HG02943 (cell line): ENCODE measurements at regions not wholly inside any gene's neighbourhood (a gene's known extent, or its start where the extent isn't known, plus 50 kb on each side); places are given as distances from the start of the nearest gene placed in this dataset.
A peak's percentile ranks its signal among the peaks of the same experiment; 100 is the strongest.

Experiments
- ATAC-seq: cut with Tn5 transposase; IDR thresholded peaks from one replicate; pipeline ENCODE4 v1.9.1; 2021; ENCODE audit warnings: mild to moderate bottlenecking, low read depth, moderate library complexity; ENCODE audit not compliant: unreplicated experiment

- ATAC-seq: no peak
These were observed 295.5 kb downstream of the DTWD2 start for GRCh38 chr5:118692811-118693342.

- ATAC-seq: peak; percentile 60
These were observed 300.4 kb downstream of the DTWD2 start for GRCh38 chr5:118687661-118688621.

GRCh38 chr5:118687100-118687499 is 301.2 kb downstream of the DTWD2 start:
- no peak for ATAC-seq

- no peak for ATAC-seq
These were observed 306.7 kb downstream of the DTWD2 start for GRCh38 chr5:118681655-118682054.

GRCh38 chr5:118679264-118679940 is 308.9 kb downstream of the DTWD2 start:
- no peak for ATAC-seq

- no peak for ATAC-seq
These were observed 309.6 kb downstream of the DTWD2 start for GRCh38 chr5:118678746-118679145.

GRCh38 chr5:118675247-118675646 is 313.1 kb downstream of the DTWD2 start:
- ATAC-seq: no peak

- no peak for ATAC-seq
These were observed 330.8 kb downstream of the DTWD2 start for GRCh38 chr5:118657576-118657975.

GRCh38 chr5:118653872-118654271 is 334.5 kb downstream of the DTWD2 start:
- ATAC-seq: no peak

- ATAC-seq: no peak
These were observed 335.2 kb downstream of the DTWD2 start for GRCh38 chr5:118653183-118653582.

- no peak for ATAC-seq
These were observed 337.3 kb downstream of the DTWD2 start for GRCh38 chr5:118651002-118651401.

GRCh38 chr5:118647587-118647986 is 340.8 kb downstream of the DTWD2 start:
- ATAC-seq: no peak

GRCh38 chr5:118646917-118647316 is 341.4 kb downstream of the DTWD2 start:
- ATAC-seq: no peak

GRCh38 chr5:118637947-118638670 is 350.2 kb downstream of the DTWD2 start:
- ATAC-seq: no peak

GRCh38 chr5:118628660-118629354 is 359.5 kb downstream of the DTWD2 start:
- ATAC-seq: no peak

GRCh38 chr5:118620233-118620632 is 368.1 kb downstream of the DTWD2 start:
- ATAC-seq: no peak

GRCh38 chr5:118619823-118620222 is 368.5 kb downstream of the DTWD2 start:
- ATAC-seq: no peak

GRCh38 chr5:118616281-118616680 is 372.1 kb downstream of the DTWD2 start:
- no peak for ATAC-seq

GRCh38 chr5:118614731-118615456 is 373.5 kb downstream of the DTWD2 start:
- ATAC-seq: no peak
